Smooth muscle cell (in vitro differentiated cells): ENCODE measurements at regions not wholly inside any gene's neighbourhood (a gene's known extent, or its start where the extent isn't known, plus 50 kb on each side); places are given as distances from the start of the nearest gene placed in this dataset.

Experiments used
- DNase-seq: peaks from one replicate; lab custom pipeline; 2025; ENCODE audit not compliant: unreplicated experiment; lab: John Stamatoyannopoulos, UW
- H2AFZ ChIP-seq: fragments of 200-600 bp; sonication (generic); 2 replicates; pipeline ENCODE4 v1.6.0; 2016; ENCODE audit warnings: antibody characterized with exemption, low read depth, mild to moderate bottlenecking
- H3F3A ChIP-seq: fragments of 200-600 bp; sonication (generic); 2 replicates; pipeline ENCODE4 v1.6.0; 2017; ENCODE audit warnings: antibody characterized with exemption, low read depth
- H3K27ac ChIP-seq: fragments of 200-600 bp; sonication (generic); 2 replicates; pipeline ENCODE4 v1.5.1; 2016; ENCODE audit warnings: low read depth, mild to moderate bottlenecking
- H3K27me3 ChIP-seq: fragments of 200-600 bp; sonication (generic); 2 replicates; pipeline ENCODE4 v1.6.1; 2016; ENCODE audit warnings: low read depth, mild to moderate bottlenecking
- H3K36me3 ChIP-seq: fragments of 200-600 bp; sonication (generic); 2 replicates; pipeline ENCODE4 v1.5.1; 2016; ENCODE audit warnings: low read depth
- H3K4me1 ChIP-seq: fragments of 200-600 bp; sonication (generic); 2 replicates; pipeline ENCODE4 v1.5.1; 2016; ENCODE audit warnings: low read depth
- H3K4me2 ChIP-seq: fragments of 200-600 bp; sonication (generic); 2 replicates; pipeline ENCODE4 v1.6.0; 2016; ENCODE audit warnings: mild to moderate bottlenecking
- H3K4me3 ChIP-seq: fragments of 200-600 bp; sonication (generic); 2 replicates; pipeline ENCODE4 v1.5.1; 2016; ENCODE audit warnings: mild to moderate bottlenecking
- H3K79me2 ChIP-seq: fragments of 200-600 bp; sonication (generic); 2 replicates; pipeline ENCODE4 v1.6.0; 2016; ENCODE audit warnings: low read depth, mild to moderate bottlenecking
- H3K9ac ChIP-seq: fragments of 200-600 bp; sonication (generic); 2 replicates; pipeline ENCODE4 v1.6.0; 2016; ENCODE audit warnings: low read depth
- H3K9me3 ChIP-seq: fragments of 200-600 bp; sonication (generic); replicated peaks from 2 replicates; pipeline ENCODE4 v1.5.1; 2016; ENCODE audit warnings: low read depth
- H4K20me1 ChIP-seq: fragments of 200-600 bp; sonication (generic); 2 replicates; pipeline ENCODE4 v1.6.0; 2016; ENCODE audit warnings: low read depth
- CTCF ChIP-seq: fragments of 200-600 bp; sonication (generic); IDR thresholded peaks from 2 replicates; pipeline ENCODE4 v1.5.1; 2017; ENCODE audit warnings: borderline replicate concordance, mild to moderate bottlenecking, antibody characterized with exemption; ENCODE audit not compliant: insufficient read depth, poor library complexity, severe bottlenecking
- WGBS: methylation state at CpG from one replicate; pipeline ENCODE4 v1.1.7; 2016; ENCODE audit warnings: low lambda C conversion rate; 5-methylcytosine and 5-hydroxymethylcytosine counted together

GRCh38 chr9:3118081-3118480 is 274.2 kb upstream of the PUM3 start:
- H2AFZ ChIP-seq = no peak overlapping the region
- H4K20me1 ChIP-seq = no peaks in the 10 kb centered on the region
- no peaks in the 10 kb centered on the region for H3K27me3 ChIP-seq
- TF ChIP-seq CTCF = no peak
- no peak overlapping the region for H3K4me3 ChIP-seq
- H3K36me3 ChIP-seq = no peaks in the 10 kb centered on the region
- H3K27ac ChIP-seq = no peak overlapping the region
- DNase-seq = no peak
- no peak overlapping the region for H3K4me2 ChIP-seq
- no peaks in the 10 kb centered on the region for H3K9me3 ChIP-seq
- no peaks in the 10 kb centered on the region for H3K4me1 ChIP-seq
- H3K9ac ChIP-seq = no peak overlapping the region
- no peaks in the 10 kb centered on the region for H3K79me2 ChIP-seq
- no peaks in the 10 kb centered on the region for H3F3A ChIP-seq

DNA sequence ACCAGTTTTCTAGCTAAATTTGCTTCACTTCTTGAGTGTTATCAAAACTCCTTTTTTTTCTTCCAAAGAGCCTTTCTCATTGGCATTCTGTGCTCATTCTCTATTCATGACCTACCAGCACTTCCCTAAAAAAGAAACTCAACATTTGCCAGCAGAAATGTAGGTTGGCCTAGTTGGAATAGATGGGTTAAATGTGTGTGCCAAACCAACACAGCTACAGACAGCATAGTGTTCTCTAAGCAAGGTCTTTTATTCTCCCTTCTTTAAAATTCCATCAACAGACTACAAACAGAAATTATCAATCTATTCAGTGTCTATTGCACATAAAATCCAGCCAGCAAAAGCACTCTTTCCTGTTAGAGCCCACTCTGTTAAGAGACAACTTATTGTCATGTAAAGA is 255.8 kb upstream of the PUM3 start:
- Histone ChIP-seq H3K9ac (no peak overlapping the region), H2AFZ (no peak overlapping the region), H3K27me3 (no peaks in the 10 kb centered on the region), H4K20me1 (no peaks in the 10 kb centered on the region), H3K36me3 (no peaks in the 10 kb centered on the region), H3K27ac (no peak overlapping the region), H3K4me3 (no peak overlapping the region), H3F3A (no peaks in the 10 kb centered on the region), H3K79me2 (no peaks in the 10 kb centered on the region), H3K4me2 (no peak overlapping the region), H3K4me1 (no peaks in the 10 kb centered on the region), H3K9me3 (no peaks in the 10 kb centered on the region)
- no peak for DNase-seq
- TF ChIP-seq CTCF = no peak

GRCh38 chr9:3088219-3088618 is 244.3 kb upstream of the PUM3 start:
- no peak for TF ChIP-seq CTCF
- no peak for DNase-seq
- H3K4me1 ChIP-seq = peaks cover 7% of the 10 kb centered on the region
- H3K4me3 ChIP-seq = no peak overlapping the region
- H3K4me2 ChIP-seq = no peak overlapping the region
- H3F3A ChIP-seq = no peaks in the 10 kb centered on the region
- no peaks in the 10 kb centered on the region for H3K79me2 ChIP-seq
- H3K36me3 ChIP-seq = no peaks in the 10 kb centered on the region
- no peak overlapping the region for H3K9ac ChIP-seq
- no peaks in the 10 kb centered on the region for H3K27me3 ChIP-seq
- WGBS = 83% methylated on average over 8 of the region's 8 CpGs
- no peak overlapping the region for H3K27ac ChIP-seq
- H3K9me3 ChIP-seq = no peaks in the 10 kb centered on the region
- H2AFZ ChIP-seq = no peak overlapping the region
- no peaks in the 10 kb centered on the region for H4K20me1 ChIP-seq

DNA sequence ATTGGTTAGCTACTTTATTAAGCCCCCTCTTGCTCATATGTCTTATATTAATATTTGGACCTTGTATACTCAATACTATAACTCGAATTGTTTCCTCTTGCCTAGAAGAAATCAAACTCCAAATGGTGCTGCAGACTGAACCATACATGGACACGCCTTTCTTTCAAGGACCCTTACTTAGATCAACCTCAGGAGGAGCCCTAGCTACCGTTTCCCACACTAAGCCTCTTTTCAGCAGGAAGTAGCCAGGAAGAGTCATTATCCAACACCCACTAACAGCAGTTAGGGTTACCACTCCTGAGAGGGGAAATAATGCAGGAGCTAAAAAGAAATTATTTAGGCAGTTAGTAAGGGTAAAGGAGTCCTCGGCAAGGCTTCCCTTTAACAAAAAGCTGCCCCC is 243.8 kb upstream of the PUM3 start:
- Histone ChIP-seq H4K20me1 (no peaks in the 10 kb centered on the region), H3K36me3 (no peaks in the 10 kb centered on the region), H3K4me1 (peaks cover 7% of the 10 kb centered on the region), H3K9ac (no peak overlapping the region), H3F3A (no peaks in the 10 kb centered on the region), H3K79me2 (no peaks in the 10 kb centered on the region), H2AFZ (no peak overlapping the region), H3K9me3 (no peaks in the 10 kb centered on the region), H3K27ac (no peak overlapping the region), H3K4me3 (no peak overlapping the region), H3K4me2 (no peak overlapping the region), H3K27me3 (no peaks in the 10 kb centered on the region)
- WGBS = 86% methylated on average over 4 of the region's 4 CpGs
- no peak for DNase-seq
- TF ChIP-seq CTCF = no peak
